DMS114 treated with DMSO at 0.1 percent for 48 hours (cell line): ENCODE measurements at regions not wholly inside any gene's neighbourhood (a gene's known extent, or its start where the extent isn't known, plus 50 kb on each side); places are given as distances from the start of the nearest gene placed in this dataset.
"Not testable (repeated sequence)": the region's sequence is repeated elsewhere in the genome, so short reads cannot be mapped to it uniquely, and the experiment has no call there.

Experiments used
- DNase-seq: peaks from one replicate; lab custom pipeline; 2025; ENCODE audit not compliant: unreplicated experiment; lab: John Stamatoyannopoulos, UW

DNA sequence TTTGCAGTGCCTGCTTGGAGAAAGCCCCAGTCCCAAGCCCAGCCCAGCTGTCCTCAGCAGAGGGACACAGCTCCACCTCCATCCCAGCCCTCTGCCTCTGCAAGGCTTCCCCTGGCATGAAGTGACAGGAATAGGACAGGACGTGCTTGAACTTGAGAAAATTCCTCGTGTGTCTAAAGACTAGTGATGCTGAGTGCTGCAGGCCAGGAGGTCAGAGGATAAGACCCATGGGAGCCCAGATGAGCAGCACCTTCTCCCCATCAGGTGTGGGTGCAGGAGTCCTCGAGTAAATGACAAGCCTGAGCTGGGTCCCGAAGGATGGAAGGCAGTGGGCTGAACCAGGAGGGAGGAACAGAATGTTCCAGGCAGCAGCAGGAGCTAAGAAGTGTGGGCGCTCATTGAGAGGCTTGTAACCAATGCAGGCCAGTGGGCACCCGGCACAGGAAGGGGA lies 67.8 kb upstream of the UXS1 start:
- no peak for DNase-seq

DNA sequence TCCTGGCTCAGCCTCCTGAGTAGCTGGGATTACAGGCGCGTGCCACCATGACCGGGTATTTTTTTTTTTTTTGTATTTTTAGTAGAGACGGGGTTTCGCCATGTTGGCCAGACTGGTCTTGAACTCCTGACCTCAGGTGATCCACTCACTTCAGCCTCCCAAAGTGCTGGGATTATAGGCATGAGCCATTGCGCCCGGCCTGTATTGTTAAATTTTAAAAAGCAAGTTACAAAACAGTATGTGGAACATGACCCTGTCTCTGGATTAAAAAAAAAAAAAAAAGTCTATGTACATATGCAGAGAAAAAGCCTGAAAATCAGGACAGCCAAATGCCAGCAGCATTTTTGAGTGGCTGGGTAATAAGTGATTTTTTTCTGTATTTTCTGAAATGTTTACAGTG lies 64.8 kb upstream of the UXS1 start:
- DNase-seq: not testable (repeated sequence)

- DNase-seq: no peak
Observed at GRCh38 chr2:106257830-106258229, 63.7 kb upstream of the UXS1 start.

DNA sequence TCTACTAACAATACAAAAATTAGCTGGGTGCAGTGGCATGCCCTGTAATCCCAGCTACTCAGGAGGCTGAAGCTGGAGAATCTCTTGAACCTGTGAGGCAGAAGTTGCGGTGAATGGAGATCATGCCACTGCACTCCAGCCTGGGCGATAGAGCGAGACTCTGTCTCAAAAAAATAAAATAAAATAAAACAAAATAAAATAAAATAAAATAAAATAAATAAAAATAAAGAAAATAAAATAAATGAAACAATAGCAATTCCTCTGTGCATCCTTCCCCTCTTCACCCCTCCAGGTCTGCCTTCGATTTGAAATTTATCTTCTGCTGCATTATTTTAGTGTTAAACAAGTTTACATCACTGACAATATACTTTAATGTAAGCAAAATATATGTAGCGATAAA lies 63.0 kb upstream of the UXS1 start:
- DNase-seq: no peak

GRCh38 chr2:106249157-106249828 lies 55.2 kb upstream of the UXS1 start:
- not testable (repeated sequence) for DNase-seq

GRCh38 chr2:106248548-106249151 lies 54.5 kb upstream of the UXS1 start:
- not testable (repeated sequence) for DNase-seq
